ENCODE measurements at regions not wholly inside any gene's neighbourhood (a gene's known extent, or its start where the extent isn't known, plus 50 kb on each side); places are given as distances from the start of the nearest gene placed in this dataset.

Small RNA genes lying in the stretch of these regions (small RNA-seq; reads per million reads assigned to genes)
- 0 reads per million in 2 experiments for gene RN7SL7P
